ENCODE measurements at regions not wholly inside any gene's neighbourhood (a gene's known extent, or its start where the extent isn't known, plus 50 kb on each side); places are given as distances from the start of the nearest gene placed in this dataset.

DNA sequence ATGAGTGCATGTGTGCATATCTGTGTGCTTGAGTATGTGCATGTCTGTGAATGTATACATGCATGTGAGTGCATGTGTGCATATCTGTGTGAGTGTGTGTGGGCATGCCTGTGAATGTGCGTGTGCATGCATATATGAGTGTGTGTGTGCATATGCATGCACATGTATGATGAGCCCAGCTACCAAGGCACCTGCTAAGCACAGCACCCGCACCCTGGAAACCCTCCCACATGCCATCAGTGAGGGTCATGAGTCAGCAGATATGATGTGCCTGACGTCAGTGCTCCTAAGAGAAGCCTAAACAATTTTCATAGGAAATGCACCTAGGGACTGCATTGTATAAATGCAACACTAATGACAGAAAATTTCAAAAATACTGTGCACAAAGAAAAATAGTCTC lies 151.1 kb downstream of the KIF26A start:
- no peak for DNase-seq (ENCODE audit: extremely low read depth, low read depth, low spot score)

DNA sequence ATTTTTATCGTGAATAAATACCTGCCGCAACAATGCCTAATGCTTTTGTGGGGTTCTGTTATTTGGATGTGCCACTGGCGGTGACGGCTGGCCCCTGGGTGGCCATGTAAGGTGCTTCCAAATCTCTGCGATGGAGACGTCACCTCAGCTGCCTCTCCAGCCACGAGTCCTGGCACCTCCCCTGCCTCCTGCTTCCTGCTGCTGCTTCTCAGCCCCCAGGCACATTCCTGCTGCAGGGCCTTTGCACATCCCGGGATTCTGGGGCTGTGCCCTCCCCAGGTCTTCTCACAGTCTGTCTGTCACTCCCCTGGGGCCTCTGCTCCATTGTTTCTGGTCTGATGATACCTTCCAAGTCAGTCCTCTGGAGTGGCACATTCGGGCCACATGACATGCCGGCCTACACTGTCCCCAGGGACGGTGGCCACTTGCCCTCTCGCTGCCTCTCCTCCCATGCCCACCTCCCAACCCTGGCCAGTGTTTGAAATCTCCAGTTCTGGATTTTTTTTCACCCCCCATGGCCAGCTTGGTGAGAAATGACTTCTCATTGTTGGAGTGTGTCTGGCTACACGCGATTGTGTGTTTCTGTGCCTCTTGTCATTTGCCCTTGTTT lies 151.8 kb downstream of the KIF26A start:
- no peak for DNase-seq (ENCODE audit: extremely low read depth, low read depth, low spot score)

DNA sequence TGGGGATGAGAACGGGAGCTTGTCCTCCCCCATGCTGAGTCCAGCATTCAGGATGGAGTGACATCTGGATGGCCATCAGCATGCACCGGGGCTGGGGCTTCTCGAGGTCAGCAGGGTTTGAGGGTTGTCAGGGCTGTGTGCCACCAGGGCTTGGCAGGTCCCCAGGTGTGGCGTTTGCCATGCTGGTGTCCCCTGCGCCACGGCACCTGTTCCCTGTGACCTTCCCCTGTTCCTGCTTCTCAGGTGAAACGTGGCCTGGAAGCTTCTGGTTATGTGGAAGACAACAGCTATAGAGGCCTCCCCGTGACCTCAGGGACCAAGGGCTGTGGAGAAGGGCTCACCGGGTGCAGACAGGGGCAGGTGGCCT lies 152.4 kb downstream of the KIF26A start:
- no peak for DNase-seq (ENCODE audit: extremely low read depth, low read depth, low spot score)

DNA sequence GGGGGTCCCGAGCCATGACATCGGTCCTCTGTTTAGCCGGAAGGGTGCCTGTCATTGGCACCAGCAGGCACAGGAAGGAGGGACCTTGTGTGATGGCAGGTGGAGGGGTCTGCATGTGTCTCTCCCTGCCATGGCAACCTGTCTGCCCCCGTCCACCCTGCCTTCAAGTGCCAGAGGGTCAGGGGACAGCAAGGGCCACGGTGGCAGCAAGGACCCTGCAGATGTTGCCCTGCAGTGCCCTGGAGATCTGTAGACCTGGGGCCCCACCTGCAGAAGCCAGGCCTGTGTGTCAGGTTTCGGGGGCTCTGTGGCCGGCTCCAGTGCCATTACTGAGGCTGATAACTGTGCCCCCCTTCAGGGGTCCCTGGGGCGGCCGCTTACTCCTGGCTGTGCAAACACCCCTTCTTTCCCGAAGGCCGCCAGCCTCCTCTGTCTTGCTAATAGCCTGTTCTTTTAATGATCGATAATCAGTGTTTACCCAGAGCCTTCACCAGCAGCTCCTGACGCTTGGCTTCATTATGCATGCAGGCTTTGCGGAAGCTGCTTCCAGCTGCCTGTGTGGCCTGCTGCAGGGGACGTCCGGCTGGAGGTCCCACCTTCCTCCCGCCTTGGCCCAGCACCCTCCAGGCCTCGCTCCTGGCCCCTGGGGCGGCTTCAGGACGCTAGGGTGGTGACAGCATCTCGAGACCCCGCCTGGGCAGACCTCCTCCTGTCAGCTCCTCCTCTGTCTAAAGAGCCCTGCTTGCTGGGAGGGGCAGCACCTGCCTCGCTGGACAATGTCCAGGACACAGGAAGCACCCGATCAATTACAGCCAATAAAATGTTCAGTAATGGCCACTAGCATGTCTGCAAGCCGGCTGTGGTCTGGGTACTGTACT lies 153.0 kb downstream of the KIF26A start:
- DNase-seq (ENCODE audit: extremely low read depth, low read depth, low spot score), result no peak

DNA sequence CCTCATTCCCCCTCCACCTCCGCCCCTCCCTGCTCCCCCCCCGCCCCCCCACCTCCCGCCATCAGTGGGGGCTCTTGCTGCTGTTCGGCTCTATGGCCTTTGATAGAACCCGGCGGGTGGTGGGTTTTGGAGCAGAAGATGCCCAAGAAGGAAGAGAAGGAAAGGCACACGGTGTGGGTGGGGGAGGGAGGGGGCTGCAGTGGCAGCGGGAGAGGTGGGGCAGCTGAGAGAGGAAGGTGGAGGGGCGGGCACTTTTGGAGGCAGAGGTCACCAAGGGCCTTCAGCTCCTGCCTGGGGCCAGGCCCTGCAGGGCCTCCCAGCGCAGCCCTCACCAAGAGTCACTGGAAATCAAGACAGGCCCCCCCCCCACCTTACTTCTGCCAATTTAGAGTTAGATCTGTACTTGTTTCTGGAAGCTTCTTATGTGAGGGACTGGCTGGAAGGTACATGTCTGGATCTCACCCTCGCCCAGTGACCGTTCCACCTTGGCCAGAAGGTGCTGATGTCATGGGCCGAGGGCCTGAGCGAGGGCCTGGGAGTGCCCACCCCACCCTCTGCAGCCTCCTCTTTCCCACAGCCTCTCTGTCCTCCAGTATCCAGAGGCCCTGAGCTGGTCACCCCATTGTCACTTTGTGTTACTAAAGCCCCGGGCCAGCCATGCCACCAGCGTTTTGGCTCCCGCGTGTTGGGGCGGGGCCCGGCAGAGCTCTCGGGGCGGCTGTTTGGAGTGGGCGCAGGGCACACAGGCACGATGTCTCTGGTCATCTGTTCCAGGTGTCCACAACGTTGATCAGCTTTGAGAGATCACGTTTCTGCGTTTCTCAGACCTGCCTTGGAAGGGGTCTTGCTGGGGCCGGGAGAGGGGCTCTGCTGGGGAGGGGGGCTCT lies 153.9 kb downstream of the KIF26A start:
- DNase-seq (ENCODE audit: extremely low read depth, low read depth, low spot score), result no peak

DNA sequence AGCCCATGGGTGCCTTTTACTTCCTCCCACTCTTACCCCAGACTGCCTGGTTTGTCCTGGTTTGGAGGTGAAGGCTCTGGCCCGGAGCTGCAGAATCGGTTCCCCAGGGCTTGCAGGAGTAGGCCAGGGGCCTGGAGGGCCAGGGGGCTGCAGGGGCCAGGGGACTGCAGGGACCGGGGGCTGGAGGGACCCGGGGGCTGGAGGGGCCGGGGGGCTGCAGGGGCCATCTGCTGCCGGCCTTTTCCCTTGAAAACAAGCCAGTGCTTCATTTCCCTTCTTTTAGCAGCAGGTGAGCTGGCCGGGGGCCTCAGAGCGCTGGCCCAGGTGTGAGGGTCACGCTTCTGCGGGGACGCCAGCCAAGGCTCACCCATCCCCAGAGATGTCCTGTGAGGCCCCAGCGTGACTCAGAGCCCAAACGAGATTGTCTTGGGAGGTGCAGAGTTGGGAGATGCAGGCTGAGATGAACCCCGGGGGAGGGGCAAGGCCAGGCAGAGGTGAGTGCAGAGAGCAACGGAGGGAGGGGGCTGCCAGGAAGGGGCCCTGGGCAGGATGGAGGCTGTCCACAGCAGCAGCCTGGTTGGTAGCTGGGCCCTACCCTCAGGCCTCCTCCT lies 154.9 kb downstream of the KIF26A start:
- no peak for DNase-seq (ENCODE audit: extremely low read depth, low read depth, low spot score)

DNA sequence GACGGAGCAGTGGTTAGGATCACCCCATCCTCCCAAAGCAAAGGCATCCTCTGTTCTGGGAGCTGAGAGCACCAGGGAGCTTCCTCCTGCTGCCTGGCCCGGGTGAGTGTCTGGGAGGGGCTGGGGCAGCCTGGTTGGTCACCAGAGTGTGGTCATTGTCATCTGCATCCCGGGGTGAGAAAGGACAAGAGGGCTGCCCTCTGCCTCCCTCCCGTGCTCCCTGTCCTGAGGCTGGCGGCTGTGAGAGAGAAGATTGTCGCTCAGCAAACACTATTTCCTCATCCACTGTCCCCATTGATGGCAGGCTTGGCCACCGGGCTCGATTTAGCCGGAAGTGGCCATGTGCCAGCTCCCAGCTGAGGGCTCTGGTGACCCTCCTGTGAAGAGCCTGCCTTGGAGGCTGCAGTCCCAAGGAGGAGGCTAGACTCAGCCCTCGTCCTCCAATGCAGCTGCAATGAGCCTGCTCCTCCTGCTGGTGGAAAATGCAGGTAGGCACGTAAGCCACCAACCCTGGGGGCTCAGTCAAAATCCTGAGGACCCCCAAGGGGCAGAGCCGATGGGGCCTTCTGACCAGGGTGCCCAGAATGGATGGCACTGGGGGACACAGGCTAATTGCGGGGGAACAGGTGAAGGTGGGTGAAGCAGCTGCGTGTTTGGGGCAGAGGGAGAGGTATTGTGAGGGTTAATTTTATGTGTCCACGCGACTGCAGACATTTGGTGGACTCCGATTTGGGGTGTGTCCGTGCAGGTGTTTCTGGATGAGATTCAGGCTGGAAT lies 155.7 kb downstream of the KIF26A start:
- no peak for DNase-seq (ENCODE audit: extremely low read depth, low read depth, low spot score)

DNA sequence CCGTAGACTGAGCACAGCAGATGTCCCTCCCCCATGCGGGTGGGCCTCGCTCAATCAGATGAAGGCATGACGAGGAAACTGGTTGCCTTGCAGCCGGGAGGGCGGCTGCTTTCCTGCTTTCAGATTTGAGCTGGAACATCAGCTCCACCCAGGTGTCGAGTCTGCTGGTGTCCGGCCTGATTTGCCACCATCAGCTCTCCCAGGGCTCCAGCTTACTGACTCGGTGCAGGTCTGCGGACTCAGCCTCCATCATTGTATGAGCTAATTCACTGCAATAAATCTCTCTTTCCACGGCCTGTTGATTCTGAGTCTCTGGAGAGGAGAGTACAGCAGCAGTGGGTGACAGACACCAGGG lies 156.2 kb downstream of the KIF26A start:
- no peak for DNase-seq (ENCODE audit: extremely low read depth, low read depth, low spot score)

DNA sequence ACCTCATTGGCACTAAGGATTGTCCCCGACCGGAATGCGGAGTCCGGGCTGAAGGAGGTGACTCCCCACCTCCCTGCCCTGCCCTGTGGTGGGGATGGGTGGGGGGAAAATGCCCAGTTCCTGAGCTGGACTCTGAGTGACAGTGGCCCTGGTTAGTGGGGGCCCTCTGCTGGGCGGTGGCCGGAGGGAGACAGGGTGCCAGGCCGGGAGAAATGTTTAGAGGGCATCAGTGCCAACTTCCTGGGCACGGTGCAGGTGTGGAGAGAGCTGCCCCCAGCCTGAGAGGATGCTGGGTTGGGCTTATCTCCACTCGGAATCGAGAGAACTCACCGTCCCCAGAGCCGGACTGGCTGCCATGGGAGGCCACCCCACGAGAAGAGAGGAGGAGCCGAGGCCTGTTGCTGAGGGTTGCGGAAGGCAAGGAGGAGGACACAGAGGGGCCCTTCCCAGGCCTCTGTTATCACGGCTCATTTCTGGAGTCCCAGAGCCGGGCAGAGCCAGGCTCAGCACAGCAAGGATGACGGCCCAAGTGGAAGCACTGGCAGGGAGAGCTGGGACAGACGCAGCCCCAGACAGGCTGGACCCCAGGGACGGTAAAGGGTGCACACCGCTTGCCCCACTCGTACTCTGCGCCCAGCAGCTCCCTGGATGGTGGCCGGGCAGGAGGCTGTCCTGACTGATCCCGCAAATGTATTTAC lies 156.7 kb downstream of the KIF26A start:
- no peak for DNase-seq (ENCODE audit: extremely low read depth, low read depth, low spot score)

DNA sequence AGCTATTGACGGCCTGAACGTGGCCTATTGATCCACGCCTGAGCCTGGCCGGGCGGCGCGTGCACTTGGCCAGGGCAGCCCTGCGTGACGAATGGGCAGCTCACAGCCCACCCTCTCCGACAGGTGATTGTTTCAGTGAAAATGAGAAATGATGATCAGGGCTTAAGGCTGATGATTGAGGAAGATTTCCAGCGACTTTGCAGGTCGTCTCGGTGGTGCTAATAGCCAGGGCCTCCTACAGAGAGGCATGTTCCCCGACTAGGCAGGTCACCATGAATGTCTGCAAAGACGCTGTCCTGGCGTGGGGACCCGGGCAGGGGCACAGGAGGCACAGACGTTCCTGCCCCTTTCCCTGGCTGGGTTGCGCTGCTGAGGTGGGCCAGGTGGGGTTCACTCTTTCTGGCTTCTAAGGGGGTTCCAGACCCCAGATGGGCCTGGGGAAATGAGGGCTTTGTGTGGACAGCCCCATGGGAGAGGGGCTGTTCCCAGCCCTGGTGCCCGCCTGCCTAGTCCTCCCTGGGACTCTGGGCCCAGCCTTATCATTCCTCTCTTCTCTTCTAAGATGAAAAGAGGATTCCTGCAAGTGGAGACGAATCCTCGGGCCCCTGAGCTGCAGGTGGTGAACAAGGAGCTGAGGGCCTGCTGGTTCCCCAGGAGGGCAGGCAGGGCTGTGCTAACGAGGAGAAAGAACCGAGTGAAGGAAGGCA lies 157.4 kb downstream of the KIF26A start:
- DNase-seq (ENCODE audit: extremely low read depth, low read depth, low spot score), result no peak

DNA sequence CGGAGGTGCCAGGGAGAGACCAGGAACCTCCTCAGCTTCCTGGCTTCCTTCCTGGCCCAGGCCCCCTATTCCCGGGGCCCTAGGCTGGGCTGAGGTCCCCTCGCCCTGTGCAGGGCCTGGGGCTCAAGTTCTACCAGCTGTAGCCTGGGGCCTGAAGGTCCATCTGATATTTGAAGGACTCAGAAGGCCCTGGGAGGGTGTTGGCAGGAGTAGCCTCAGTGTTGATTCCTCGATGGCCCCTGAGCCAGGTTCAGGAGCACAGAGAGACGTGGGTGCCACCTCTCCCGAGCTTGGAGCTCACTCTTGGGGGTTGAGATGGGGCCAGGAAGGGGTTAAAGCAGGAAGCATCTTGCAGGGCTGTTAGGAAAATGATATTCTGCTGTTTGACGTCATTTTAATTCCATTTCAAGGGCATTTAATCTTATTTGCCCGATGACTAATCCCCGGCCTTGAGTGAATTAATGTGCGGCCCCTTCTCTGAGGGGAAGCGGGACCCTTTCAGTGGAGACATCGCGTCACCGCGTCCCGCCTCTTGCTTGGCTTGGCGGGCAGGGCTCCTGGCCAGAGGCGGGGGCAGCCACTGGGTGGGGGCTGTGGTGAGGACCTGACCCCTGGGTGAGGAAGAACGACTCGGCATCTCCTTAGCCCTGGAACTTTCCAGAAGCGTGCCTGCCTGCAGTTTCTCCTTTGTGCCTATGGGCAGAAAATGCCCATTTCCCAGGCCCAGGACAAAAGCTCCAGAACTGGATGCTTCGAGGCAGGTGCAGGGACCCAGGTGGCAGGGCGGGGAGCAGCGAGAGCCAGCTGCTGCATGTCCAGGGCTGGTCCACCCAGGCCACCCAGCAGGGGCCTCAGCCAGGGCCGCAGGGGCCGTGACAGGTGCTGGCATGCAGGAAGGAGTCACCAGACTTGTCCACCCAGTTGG lies 158.3 kb downstream of the KIF26A start:
- DNase-seq (ENCODE audit: extremely low read depth, low read depth, low spot score), result peak; percentile 52

DNA sequence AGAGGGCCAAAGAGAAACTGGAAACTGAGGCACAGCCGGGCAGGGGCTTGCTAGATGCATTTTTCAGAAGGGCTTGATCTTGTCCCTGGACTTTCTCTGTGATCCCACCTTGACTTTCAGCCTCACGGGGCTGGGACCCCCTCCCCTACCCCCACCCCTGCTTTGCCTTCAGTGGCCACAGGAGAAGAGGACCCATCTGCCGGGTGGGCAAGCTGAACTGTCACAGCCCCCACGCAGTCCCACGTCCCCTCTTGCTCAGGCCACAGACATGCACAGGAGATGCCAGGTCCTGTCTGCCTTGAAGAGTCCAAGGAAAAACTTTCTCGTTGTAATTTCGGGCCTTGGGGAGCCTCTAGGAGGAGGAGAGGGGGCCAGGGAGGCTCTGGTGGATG lies 158.9 kb downstream of the KIF26A start:
- no peak for DNase-seq (ENCODE audit: extremely low read depth, low read depth, low spot score)

DNA sequence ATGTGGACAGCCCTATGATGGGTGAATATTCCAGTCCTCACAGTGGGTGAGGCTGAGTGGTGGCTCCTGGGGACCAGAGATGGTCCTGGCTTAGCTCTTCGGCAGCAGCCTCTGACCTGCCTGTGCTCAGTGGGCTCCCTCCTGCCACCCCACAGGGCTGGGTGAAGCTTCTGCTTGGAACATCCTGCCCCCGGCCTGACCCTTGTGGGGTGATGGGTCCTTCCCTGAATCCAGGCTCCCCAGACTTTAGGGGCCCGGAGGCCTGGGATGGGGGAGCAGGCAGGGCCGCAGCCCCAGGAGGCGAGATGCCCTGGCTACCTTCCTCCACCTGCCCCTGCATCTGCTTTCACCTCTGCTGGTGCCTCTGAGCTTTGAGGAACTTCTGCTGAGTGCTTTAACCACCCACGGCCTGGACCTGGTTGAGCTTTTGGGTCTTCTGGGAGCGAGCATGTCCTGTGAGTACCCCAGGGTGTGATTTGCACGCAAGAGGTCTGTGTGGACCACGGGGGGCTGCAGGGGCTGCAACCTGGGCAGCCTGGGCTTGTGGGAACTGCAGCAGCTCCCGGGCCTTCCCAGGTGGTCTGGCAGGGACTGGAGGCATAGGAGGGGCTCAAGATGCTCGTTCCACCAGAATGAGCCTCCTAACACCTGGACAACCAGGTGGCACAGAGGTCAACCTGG lies 159.5 kb downstream of the KIF26A start:
- DNase-seq (ENCODE audit: extremely low read depth, low read depth, low spot score), result no peak

DNA sequence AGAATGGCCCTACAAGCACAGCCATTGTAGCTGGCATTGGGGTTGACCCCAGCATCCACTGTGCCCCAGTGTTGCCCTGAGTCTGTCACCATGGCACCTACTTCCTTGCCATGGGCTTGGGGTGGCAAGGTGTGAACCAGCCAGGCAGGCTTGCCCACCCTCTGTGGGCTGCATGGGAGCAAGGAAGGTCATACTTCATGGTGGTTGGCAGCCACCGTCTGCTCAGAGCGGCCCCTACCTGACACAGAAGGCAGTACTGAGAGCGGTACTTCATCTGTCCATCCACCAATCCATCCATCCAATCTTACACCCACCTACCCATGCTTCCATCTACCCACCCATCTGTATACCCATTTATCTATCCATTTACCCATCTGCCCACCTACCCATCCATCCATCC lies 160.1 kb downstream of the KIF26A start:
- no peak for DNase-seq (ENCODE audit: extremely low read depth, low read depth, low spot score)

DNA sequence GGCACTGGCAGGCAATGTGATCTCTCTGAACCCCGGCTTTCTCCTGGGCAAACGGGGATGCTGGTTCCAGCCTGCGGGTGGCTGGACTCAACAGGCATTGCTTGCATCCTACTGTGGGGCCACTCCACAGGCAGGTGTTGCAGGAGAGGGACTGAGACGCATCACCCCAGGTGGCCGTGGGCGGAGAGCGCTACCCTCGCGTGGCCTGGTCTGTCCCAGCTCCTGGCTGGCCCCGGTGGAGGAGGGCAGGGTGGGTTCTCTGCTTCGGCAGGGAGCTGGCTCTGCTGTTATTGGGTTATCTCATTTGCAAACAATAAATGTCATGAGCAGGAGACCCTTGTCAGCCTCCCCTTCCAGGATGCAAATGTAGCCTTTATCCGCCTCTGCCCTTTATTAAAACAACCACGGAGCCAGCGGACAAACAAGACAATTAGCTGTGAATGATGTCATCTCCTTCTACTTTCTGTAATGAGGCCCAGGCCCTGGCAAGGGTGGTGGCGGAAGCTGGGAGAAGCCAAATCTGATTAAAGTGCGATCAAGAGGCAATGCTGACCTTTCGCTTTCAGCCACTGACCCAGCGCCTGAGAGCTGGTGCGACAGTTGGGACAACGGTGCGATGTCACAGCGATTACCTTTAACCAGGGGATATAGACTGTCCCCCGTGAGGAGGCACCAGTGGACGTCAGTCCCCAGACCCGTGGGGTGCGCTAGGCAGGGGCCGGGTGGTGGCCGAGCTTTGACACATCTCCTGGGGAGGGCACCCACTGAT lies 161.8 kb downstream of the KIF26A start:
- DNase-seq (ENCODE audit: extremely low read depth, low read depth, low spot score), result no peak

DNA sequence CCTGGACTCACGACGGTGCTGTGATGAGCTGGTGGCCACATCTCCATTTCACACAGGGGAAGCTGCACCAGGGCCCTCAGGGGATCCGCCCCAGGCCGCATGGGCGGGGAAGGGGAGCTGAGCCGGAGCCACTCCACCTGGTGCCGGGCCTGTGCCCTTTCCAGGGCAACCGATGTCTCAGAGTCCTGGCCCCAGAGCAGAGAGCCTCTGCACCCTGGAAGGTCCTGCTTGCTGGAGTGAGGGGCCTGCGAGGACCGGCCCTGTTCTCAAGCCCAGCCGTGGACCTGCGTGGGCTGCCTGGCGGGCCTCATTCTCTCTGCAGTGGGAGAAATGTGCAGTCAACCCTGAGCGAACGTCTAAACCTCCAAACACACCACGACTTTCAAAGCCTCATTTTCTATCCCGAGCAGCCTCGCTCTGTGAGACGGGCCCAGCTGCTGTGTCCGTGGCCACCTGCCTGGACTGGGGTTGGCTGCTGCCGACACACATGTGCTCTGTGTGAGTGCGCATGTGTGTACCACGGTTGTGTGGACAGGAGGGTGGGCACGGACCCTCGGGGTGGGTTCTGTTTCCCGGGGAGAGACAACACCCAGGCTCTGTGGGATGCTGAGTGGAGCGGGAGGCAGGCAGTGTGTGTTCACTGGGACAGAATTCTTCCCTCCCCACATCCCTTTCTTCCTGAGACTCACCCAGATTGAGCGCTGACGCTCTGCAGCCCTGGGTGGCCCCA lies 163.5 kb downstream of the KIF26A start:
- no peak for DNase-seq (ENCODE audit: extremely low read depth, low read depth, low spot score)

All from glomerular endothelial cell (primary cell).